Stomach (tissue), 4 donors: ENCODE measurements at regions not wholly inside any gene's neighbourhood (a gene's known extent, or its start where the extent isn't known, plus 50 kb on each side); places are given as distances from the start of the nearest gene placed in this dataset.

Experiments used
- EP300 ChIP-seq: sonication (generic); formaldehyde crosslinking; IDR thresholded peaks from one replicate; pipeline ENCODE4 v1.6.1; 2017; ENCODE audit warnings: antibody characterized with exemption
- POLR2A ChIP-seq, 4 donors: fragments of 450-650 bp; IDR thresholded peaks; one replicate each; pipeline ENCODE4 v1.6.1; 2016; ENCODE audit warnings: antibody characterized with exemption in 4 of 4, control low read depth in 2 of 4, mild to moderate bottlenecking in 1 of 4, moderate library complexity in 1 of 4
- POLR2AphosphoS5 ChIP-seq, 3 donors: sonication (generic); formaldehyde crosslinking; IDR thresholded peaks; one replicate each; pipeline ENCODE4 v1.6.1; 2016; ENCODE audit warnings: antibody characterized with exemption in 3 of 3
- TF ChIP-seq, protein P1 (sequence below), 7 experiments: fragments of 450-650 bp in 4 of 7; fragments of 200-600 bp in 3 of 7; sonication (generic) in 3 of 7; IDR thresholded peaks; one replicate each; pipeline ENCODE4 v1.5.1; 2016 to 2019; ENCODE audit warnings: antibody characterized with exemption in 7 of 7, control low read depth in 2 of 7, mild to moderate bottlenecking in 1 of 7

DNA sequence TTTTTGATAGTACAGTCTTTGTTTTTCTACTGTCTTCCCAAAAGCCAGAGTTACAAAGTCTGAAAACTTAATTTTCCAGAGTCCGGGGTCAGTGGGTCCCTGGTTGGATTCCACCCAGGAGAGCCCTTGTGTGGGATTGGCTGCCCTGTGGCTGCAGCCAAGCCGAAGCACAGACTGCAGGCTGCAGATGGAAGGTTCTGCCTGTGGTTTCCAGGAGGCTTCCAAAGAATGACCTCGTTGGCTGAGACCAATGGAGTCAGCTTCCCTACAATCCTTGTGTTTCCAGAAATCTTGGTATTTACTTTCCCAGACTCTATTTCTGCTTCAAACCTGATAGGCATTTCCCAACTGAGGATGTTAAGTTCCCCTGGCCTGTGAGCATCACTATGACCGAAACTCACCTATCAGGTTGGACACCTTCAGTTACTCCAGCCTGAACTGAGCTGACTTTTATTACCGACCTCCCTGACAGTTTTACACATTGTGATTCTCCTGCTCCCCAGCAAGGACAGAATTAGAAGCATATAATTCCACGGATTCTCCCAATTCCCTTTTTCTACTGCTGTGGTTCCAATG lies 117.5 kb upstream of the CCDC68 start:
- TF ChIP-seq, protein P1, sequence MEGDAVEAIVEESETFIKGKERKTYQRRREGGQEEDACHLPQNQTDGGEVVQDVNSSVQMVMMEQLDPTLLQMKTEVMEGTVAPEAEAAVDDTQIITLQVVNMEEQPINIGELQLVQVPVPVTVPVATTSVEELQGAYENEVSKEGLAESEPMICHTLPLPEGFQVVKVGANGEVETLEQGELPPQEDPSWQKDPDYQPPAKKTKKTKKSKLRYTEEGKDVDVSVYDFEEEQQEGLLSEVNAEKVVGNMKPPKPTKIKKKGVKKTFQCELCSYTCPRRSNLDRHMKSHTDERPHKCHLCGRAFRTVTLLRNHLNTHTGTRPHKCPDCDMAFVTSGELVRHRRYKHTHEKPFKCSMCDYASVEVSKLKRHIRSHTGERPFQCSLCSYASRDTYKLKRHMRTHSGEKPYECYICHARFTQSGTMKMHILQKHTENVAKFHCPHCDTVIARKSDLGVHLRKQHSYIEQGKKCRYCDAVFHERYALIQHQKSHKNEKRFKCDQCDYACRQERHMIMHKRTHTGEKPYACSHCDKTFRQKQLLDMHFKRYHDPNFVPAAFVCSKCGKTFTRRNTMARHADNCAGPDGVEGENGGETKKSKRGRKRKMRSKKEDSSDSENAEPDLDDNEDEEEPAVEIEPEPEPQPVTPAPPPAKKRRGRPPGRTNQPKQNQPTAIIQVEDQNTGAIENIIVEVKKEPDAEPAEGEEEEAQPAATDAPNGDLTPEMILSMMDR (IDR thresholded peaks at IDR 0.05) = no peak
- TF ChIP-seq POLR2AphosphoS5 (IDR thresholded peaks at IDR 0.05) (no peak), POLR2A (IDR thresholded peaks at IDR 0.05) (no peak), EP300 (no peak)
